ENCODE measurements at regions not wholly inside any gene's neighbourhood (a gene's known extent, or its start where the extent isn't known, plus 50 kb on each side); places are given as distances from the start of the nearest gene placed in this dataset.
"Not testable (repeated sequence)": the region's sequence is repeated elsewhere in the genome, so short reads cannot be mapped to it uniquely, and the experiment has no call there.

GRCh38 chrX:113804291-113804690, 779.6 kb upstream of the HTR2C start:
- H3K4me3 Mint-ChIP-seq = no peak overlapping the region
- no peak for DNase-seq
- ATAC-seq = no peak
- H3K27ac Mint-ChIP-seq = no peak overlapping the region
- no peaks in the 10 kb centered on the region for H3K27me3 Mint-ChIP-seq
- H3K9me3 Mint-ChIP-seq = no peaks in the 10 kb centered on the region
- H3K4me1 Mint-ChIP-seq = no peaks in the 10 kb centered on the region

- ATAC-seq (no peak), DNase-seq (no peak)
- Mint-ChIP-seq H3K27ac (no peak overlapping the region), H3K9me3 (no peaks in the 10 kb centered on the region), H3K4me3 (no peak overlapping the region), H3K27me3 (no peaks in the 10 kb centered on the region), H3K4me1 (no peaks in the 10 kb centered on the region)
Observed at GRCh38 chrX:113802837-113803236, 781.0 kb upstream of the HTR2C start.

DNA sequence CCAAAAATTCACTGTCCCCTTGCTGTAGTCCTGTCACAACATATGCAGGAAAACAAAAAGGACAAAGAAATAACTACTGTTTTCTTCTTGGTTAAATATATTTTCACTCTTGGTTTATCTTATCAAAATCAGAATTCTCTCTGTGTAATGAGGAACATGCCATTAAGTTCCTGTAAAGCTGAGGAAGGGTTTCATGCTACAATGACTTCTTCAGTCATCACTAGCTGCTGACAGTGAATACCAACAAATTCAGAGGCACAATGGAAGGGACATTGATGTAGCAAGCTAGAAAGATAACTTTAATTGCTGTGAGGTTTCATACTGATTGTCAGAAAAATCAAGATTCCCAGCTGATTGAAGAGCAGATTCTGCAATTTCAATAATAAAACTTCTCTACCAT, 782.9 kb upstream of the HTR2C start:
- ATAC-seq (no peak), DNase-seq (no peak)
- Mint-ChIP-seq H3K4me1 (no peaks in the 10 kb centered on the region), H3K9me3 (no peaks in the 10 kb centered on the region), H3K4me3 (no peak overlapping the region), H3K27me3 (no peaks in the 10 kb centered on the region), H3K27ac (no peak overlapping the region)

DNA sequence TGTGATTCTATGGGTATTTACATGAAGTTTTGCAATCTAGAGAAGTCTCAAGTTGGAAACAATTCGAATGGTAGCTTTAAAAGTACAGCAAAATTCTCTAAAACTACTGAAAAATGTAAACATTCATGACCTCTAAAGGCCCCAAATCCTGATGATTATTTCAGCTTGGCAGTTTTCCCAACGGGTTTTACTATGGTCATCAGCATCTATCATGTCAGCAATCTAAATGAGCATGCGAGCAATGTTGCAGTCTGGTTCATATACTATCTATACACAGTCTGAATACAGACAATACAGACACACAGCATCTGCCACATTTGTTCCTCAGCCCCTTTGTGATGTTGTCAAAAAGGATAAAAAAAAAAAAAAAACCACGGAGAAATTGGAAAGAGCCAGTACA, 790.3 kb upstream of the HTR2C start:
- ATAC-seq = no peak
- no peak for DNase-seq
- H3K27me3 Mint-ChIP-seq = no peaks in the 10 kb centered on the region
- no peak overlapping the region for H3K4me3 Mint-ChIP-seq
- H3K4me1 Mint-ChIP-seq = no peaks in the 10 kb centered on the region
- H3K27ac Mint-ChIP-seq = no peak overlapping the region
- no peaks in the 10 kb centered on the region for H3K9me3 Mint-ChIP-seq

- ATAC-seq = no peak
- no peak for DNase-seq
- no peaks in the 10 kb centered on the region for H3K4me1 Mint-ChIP-seq
- no peak overlapping the region for H3K4me3 Mint-ChIP-seq
- H3K27ac Mint-ChIP-seq = no peak overlapping the region
- no peaks in the 10 kb centered on the region for H3K9me3 Mint-ChIP-seq
- H3K27me3 Mint-ChIP-seq = no peaks in the 10 kb centered on the region
Observed at GRCh38 chrX:113790987-113791386, 792.9 kb upstream of the HTR2C start.

DNA sequence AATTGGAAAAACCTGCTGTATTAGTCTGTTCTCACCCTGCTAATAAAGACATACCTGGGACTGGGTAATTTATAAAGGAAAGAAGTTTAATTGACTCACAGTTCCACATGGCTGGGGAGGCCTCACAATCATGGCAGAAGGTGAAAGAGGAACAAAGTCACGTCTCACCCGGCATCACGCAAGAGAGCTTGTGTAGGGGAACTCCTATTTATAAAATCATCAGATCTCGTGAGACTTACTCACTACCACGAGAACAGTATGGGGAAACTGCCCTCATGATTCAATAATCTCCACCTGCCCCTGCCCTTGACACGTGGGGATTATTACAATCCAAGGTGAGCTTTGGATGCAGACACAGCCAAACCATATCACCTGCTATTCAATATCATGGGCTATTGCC, 799.1 kb upstream of the HTR2C start:
- not testable (repeated sequence) for ATAC-seq, H3K4me1 Mint-ChIP-seq, H3K9me3 Mint-ChIP-seq, H3K27ac Mint-ChIP-seq, DNase-seq, H3K27me3 Mint-ChIP-seq, H3K4me3 Mint-ChIP-seq

GRCh38 chrX:113770806-113771205, 813.1 kb upstream of the HTR2C start:
- no peak for DNase-seq

DNA sequence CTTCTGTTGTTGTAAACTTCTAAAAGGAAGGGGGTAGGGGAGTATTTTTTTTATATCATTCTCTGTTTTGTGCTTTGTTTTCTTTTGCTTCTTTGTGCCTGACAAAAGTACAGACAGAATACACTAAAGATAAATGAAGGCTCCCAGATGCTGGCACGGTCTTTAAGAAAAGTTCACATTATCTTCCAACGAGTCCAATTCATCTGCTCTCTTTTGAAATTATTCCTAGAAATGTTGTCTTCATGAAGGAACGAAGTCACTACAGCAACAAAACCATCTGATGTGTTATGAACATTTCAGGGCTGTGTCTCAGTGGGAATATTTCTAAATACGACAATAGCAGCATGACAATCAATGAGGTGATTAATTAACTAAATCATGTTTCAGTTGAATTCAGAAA, 813.8 kb upstream of the HTR2C start:
- Mint-ChIP-seq H3K27me3 (no peaks in the 10 kb centered on the region), H3K27ac (no peak overlapping the region), H3K4me1 (no peaks in the 10 kb centered on the region), H3K9me3 (no peaks in the 10 kb centered on the region), H3K4me3 (no peak overlapping the region)
- DNase-seq (no peak), ATAC-seq (no peak)

More at GRCh38 chrX:113770806-113771205, 813.1 kb upstream of the HTR2C start:
- ATAC-seq = no peak
- Mint-ChIP-seq H3K27ac (no peak overlapping the region), H3K4me1 (no peaks in the 10 kb centered on the region), H3K4me3 (no peak overlapping the region), H3K9me3 (no peaks in the 10 kb centered on the region), H3K27me3 (no peaks in the 10 kb centered on the region)

- Mint-ChIP-seq H3K4me3 (no peak overlapping the region), H3K4me1 (no peaks in the 10 kb centered on the region)
Observed at GRCh38 chrX:113759422-113759821, 824.5 kb upstream of the HTR2C start.

GRCh38 chrX:113747274-113747973, 836.5 kb upstream of the HTR2C start:
- H3K9me3 Mint-ChIP-seq = peaks cover 0 to 4% of the 10 kb centered on the region in 2 donors
- DNase-seq = no peak
- no peaks in the 10 kb centered on the region for H3K27me3 Mint-ChIP-seq
- ATAC-seq = no peak
- H3K27ac Mint-ChIP-seq = no peak overlapping the region
- H3K4me1 Mint-ChIP-seq = no peaks in the 10 kb centered on the region
- no peak overlapping the region for H3K4me3 Mint-ChIP-seq

More at GRCh38 chrX:113759422-113759821, 824.5 kb upstream of the HTR2C start:
- no peak for DNase-seq
- H3K9me3 Mint-ChIP-seq = no peaks in the 10 kb centered on the region
- ATAC-seq = no peak
- no peak overlapping the region for H3K27ac Mint-ChIP-seq
- H3K27me3 Mint-ChIP-seq = no peaks in the 10 kb centered on the region

GRCh38 chrX:113743069-113743468, 840.8 kb upstream of the HTR2C start:
- no peak for DNase-seq
- no peaks in the 10 kb centered on the region for H3K9me3 Mint-ChIP-seq
- no peak for ATAC-seq

DNA sequence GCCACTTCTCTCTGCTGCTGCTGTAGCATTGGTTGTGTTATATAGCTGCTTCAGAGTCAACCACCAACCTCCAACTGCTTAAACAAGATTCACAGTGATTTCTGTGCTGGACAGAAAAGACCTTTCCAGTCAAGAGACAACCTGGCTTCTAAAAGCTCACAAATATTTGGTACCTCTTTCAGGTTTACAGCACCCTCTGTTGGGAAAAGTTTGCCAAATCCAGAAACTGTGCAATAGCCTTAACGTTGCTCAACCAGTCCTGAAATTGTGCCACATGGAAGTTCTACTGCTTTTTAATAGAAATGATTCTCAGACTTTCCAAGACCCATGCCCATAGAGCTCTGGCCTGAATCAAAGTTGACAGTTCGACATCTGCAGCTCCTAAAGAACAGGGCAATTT, 842.1 kb upstream of the HTR2C start:
- Mint-ChIP-seq H3K4me3 (no peak overlapping the region), H3K4me1 (no peaks in the 10 kb centered on the region), H3K27ac (no peak overlapping the region), H3K27me3 (no peaks in the 10 kb centered on the region), H3K9me3 (no peaks in the 10 kb centered on the region)
- no peak for DNase-seq
- ATAC-seq = no peak

More at GRCh38 chrX:113743069-113743468, 840.8 kb upstream of the HTR2C start:
- H3K4me3 Mint-ChIP-seq = no peak overlapping the region
- no peak overlapping the region for H3K27ac Mint-ChIP-seq
- H3K4me1 Mint-ChIP-seq = no peaks in the 10 kb centered on the region
- H3K27me3 Mint-ChIP-seq = no peaks in the 10 kb centered on the region

- DNase-seq = no peak
- no peaks in the 10 kb centered on the region for H3K27me3 Mint-ChIP-seq
- ATAC-seq = no peak
- H3K4me3 Mint-ChIP-seq = no peak overlapping the region
- no peaks in the 10 kb centered on the region for H3K4me1 Mint-ChIP-seq
- no peak overlapping the region for H3K27ac Mint-ChIP-seq
- peaks cover 0 to 16% of the 10 kb centered on the region in 2 donors for H3K9me3 Mint-ChIP-seq
Observed at GRCh38 chrX:113728937-113729336, 854.9 kb upstream of the HTR2C start.

GRCh38 chrX:113726898-113727297, 857.0 kb upstream of the HTR2C start:
- H3K4me3 Mint-ChIP-seq = no peak overlapping the region
- DNase-seq = no peak

GRCh38 chrX:113726466-113726865, 857.4 kb upstream of the HTR2C start:
- DNase-seq = no peak
- H3K4me1 Mint-ChIP-seq = no peaks in the 10 kb centered on the region

More at GRCh38 chrX:113726898-113727297, 857.0 kb upstream of the HTR2C start:
- Mint-ChIP-seq H3K27me3 (no peaks in the 10 kb centered on the region), H3K27ac (no peak overlapping the region), H3K4me1 (no peaks in the 10 kb centered on the region), H3K9me3 (peaks cover 0 to 9% of the 10 kb centered on the region in 2 donors)
- no peak for ATAC-seq

DNA sequence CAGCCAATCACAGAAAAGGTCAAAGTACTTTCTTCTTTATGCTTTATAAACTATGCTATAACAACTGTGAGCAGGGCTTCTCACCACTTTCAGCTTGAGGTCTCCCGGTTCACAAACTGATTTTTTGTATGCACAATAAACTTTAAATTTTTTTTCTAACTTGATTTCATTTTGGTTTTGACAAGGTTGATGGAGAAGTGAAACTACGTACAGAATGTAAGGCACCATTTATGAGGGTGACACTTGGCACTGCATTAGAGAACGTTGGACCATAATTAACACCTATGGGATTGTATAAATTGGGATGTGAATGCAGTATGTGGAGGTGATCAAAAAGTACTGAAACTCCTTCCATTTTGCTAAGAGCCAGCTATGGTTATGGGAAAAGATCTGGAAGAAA, 857.9 kb upstream of the HTR2C start:
- Mint-ChIP-seq H3K27me3 (no peaks in the 10 kb centered on the region), H3K9me3 (peaks cover 0 to 9% of the 10 kb centered on the region in 2 donors), H3K4me1 (no peaks in the 10 kb centered on the region), H3K4me3 (no peak overlapping the region), H3K27ac (no peak overlapping the region)
- no peak for DNase-seq
- ATAC-seq = no peak

More at GRCh38 chrX:113726466-113726865, 857.4 kb upstream of the HTR2C start:
- no peak for ATAC-seq
- Mint-ChIP-seq H3K4me3 (no peak overlapping the region), H3K9me3 (peaks cover 0 to 9% of the 10 kb centered on the region in 2 donors), H3K27me3 (no peaks in the 10 kb centered on the region), H3K27ac (no peak overlapping the region)

DNA sequence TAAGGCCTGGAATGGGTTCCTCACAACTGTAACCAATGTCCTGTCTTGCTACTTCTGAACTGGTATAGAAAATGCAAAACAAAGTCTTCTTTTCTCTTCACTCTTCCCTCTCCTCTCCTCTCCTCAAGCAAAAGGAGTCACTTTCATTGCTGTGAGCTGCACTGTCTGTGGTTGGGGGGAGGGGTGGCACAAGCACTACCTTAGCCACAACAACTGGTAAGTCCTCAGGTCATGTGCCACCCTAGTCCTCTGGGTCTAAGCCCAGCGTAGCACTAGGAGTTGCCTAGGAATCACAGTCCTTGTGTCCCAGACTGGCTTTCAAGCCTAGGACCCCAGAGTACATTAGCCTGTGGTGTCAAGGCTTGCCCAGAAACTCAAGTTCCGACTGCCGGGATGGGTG, 859.3 kb upstream of the AMOT start:
- Mint-ChIP-seq H3K27ac (no peak overlapping the region), H3K4me3 (no peak overlapping the region), H3K27me3 (no peaks in the 10 kb centered on the region), H3K9me3 (peaks cover 0 to 5% of the 10 kb centered on the region in 2 donors), H3K4me1 (no peaks in the 10 kb centered on the region)
- no peak for ATAC-seq
- no peak for DNase-seq

Measured in stimulated activated naive CD8-positive, alpha-beta T cell treated with anti-CD3 and anti-CD28 coated beads, Interleukin-15, amount 100 ng/mL, for 72 hours (primary cell).